LNCAP (cell line): ENCODE measurements at regions not wholly inside any gene's neighbourhood (a gene's known extent, or its start where the extent isn't known, plus 50 kb on each side); places are given as distances from the start of the nearest gene placed in this dataset.
A peak's percentile ranks its signal among the peaks of the same experiment; 100 is the strongest.

Source experiments
- CTCF ChIP-seq: fragments of 450-650 bp; IDR thresholded peaks from 2 replicates; pipeline ENCODE4 v1.5.1; 2017; ENCODE audit warnings: mild to moderate bottlenecking

- TF ChIP-seq CTCF, result no peak
Observed at GRCh38 chr3:31114929-31115283, 220.4 kb upstream of the GADL1 start.

GRCh38 chr3:31116651-31117050 lies 222.2 kb upstream of the GADL1 start:
- TF ChIP-seq CTCF, result no peak

- no peak for TF ChIP-seq CTCF
Observed at GRCh38 chr3:31117854-31118253, 223.4 kb upstream of the GADL1 start.

GRCh38 chr3:31124373-31124772 lies 229.9 kb upstream of the GADL1 start:
- TF ChIP-seq CTCF, result no peak

- TF ChIP-seq CTCF, result no peak
Observed at GRCh38 chr3:31125413-31126020, 231.1 kb upstream of the GADL1 start.

GRCh38 chr3:31129241-31129640 lies 234.8 kb upstream of the GADL1 start:
- TF ChIP-seq CTCF, result no peak

GRCh38 chr3:31132132-31132769 lies 237.8 kb upstream of the GADL1 start:
- TF ChIP-seq CTCF, result peak; percentile 58

GRCh38 chr3:31133541-31133940 lies 239.1 kb upstream of the GADL1 start:
- TF ChIP-seq CTCF, result no peak
